RPMI7951 (cell line): ENCODE measurements at regions not wholly inside any gene's neighbourhood (a gene's known extent, or its start where the extent isn't known, plus 50 kb on each side); places are given as distances from the start of the nearest gene placed in this dataset.
"Not testable (repeated sequence)": the region's sequence is repeated elsewhere in the genome, so short reads cannot be mapped to it uniquely, and the experiment has no call there.

Experiments
- DNase-seq: peaks from one replicate; pipeline ENCODE4 v3.0.0-alpha.2; 2012; ENCODE audit warnings: low read depth

DNA sequence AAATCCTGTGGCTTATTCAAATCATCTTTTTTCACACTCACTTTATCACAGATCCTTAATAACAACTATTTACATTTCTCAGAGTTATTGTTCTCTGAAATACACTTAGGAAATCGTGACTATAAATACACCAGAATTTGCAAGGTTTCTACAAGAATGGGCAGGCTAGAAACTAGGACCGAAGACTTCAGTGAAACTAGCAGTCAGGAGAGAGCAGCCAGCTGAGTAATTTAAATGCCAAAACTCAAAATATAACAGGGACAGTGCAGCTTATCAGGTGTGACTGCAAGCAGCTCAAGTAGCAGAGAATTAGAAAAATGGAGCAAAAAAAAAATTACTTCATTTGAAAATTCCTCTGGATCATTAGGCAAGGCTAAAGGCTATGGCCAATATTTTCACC lies 719.3 kb upstream of the ZNF608 start:
- DNase-seq: no peak

- DNase-seq: no peak
Measured at GRCh38 chr5:125467222-125467621, 720.8 kb upstream of the ZNF608 start.

DNA sequence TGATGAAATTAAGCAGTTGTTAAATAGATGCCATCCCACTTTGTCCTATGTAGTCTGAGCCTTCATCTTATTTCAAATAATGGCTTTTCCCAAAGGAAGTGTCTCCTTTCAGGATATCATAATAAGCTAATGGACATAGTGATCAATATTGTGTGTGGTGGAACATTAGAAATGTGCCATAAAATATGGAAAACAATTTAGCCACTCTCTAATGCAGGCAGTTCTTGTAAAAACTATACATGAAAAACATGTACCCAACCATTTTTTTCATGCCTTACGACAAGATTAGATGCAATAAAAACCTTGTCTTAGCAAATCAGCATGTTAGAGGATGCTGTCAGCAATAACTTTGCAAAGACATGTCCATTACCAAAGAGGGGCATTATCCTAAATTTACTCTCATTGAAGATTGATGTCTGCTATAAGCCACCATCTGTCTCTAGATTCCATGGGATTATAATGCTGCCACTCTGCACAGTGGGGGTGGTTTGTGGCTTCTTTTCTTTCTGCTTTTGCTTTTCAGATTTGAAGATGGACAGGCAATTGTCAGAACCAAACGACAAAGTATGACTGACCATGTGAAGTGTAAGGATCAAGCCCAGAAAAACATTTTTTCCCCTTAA lies 724.0 kb upstream of the ZNF608 start:
- DNase-seq: no peak

DNA sequence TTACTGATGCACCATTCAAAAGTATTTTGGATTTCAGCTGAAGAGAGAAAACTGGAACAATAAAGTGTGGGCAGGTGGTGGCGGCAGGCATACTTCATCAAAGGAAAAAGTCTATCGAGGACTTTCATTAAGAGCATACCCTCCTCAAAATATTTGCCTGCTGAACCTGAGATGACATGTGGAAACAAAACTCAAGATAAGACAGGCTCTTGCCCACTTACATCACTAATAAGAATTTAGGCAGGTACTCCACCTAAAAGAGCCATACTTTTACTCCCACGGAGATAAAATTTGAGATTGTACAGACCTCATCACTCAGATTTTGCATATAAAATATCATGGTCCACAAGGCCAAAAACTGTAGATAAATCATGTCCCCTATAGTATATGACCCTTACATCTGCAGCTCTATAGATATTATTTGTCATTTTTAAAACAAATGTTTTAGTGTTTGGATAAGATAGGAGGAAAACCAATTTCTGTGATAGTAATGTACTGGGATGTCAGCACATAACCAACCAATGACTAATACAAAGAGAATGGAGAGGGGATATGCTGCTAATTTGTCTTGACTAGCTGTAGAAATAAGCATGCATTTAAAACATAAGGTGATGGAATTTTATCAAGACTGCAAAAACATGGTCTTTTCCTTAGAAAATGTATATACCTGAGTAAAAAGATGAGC lies 730.6 kb upstream of the ZNF608 start:
- peak; percentile 51 for DNase-seq

- DNase-seq: no peak
Measured at GRCh38 chr5:125477586-125477975, 731.1 kb upstream of the ZNF608 start.

GRCh38 chr5:125478599-125478998 lies 732.2 kb upstream of the ZNF608 start:
- DNase-seq: no peak

- peak; percentile 8 for DNase-seq
Measured at GRCh38 chr5:125480911-125481310, 734.5 kb upstream of the ZNF608 start.

DNA sequence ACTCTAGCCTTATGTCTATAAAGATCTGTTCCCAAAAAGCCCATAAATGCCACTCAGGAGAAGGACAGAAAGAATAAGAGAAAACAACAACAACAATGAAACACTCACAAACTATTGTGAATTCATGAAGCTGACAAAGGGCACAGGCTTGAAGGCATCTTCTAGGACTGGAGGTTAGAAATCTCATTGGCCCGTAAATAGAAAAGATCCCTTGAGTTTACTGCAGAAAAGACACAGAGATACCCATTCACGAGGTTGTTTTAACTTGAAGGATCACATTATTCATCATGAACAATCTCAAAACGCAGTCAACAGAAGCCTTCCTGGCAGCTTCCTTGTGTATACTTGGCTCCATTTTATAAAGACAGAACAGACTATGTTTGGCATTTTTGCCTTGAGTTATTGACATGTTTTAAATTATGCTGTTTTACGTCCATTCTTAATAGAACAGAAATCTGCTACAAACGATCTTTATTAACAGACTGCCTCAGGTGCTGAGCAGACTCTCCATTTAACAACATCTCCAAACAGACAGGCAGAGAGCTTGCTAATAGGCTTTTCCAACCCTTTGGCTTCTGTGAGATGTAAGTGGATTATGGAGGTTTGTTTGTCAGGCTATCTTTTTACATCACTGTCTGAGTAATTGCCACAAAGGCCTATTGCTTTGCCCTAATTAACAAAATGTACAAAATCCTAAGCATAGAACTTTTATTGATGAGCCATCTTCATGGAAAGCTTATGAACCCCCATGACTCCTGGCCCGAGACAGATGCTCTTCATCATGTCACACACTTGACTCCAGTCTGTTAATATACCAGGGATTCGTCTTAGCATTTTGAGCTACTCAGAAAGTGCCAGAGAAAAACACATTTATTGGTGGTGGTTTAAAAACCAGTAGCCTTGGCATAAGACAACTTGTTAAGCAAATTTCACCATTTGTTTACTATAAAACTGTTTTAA lies 735.3 kb upstream of the ZNF608 start:
- peak; percentile 28 for DNase-seq

- DNase-seq: no peak
Measured at GRCh38 chr5:125483609-125484008, 737.2 kb upstream of the ZNF608 start.

GRCh38 chr5:125484272-125484741 lies 737.9 kb upstream of the ZNF608 start:
- DNase-seq: peak; percentile 91

- DNase-seq: peak; percentile 99
Measured at GRCh38 chr5:125484742-125485641, 738.6 kb upstream of the ZNF608 start.

GRCh38 chr5:125485771-125486170 lies 739.3 kb upstream of the ZNF608 start:
- no peak for DNase-seq

DNA sequence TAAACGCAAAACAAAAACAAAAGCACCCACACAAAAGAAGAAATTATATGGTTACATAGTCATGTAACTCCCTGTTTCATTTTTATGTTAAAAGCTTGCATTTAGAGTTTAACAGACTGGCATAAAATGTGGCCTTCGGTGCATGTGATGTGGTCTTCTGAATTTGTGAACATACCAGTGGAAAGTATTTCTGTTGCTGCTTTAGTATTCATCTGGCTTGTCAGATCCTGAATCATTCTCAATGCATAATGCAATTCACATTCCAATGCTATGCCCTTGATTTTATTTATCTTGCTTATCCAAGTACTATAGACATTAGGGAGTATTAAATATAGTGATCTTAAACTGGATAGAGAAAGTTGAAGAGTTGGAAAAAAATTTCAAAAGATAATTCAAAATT lies 740.2 kb upstream of the ZNF608 start:
- DNase-seq: peak; percentile 61

DNA sequence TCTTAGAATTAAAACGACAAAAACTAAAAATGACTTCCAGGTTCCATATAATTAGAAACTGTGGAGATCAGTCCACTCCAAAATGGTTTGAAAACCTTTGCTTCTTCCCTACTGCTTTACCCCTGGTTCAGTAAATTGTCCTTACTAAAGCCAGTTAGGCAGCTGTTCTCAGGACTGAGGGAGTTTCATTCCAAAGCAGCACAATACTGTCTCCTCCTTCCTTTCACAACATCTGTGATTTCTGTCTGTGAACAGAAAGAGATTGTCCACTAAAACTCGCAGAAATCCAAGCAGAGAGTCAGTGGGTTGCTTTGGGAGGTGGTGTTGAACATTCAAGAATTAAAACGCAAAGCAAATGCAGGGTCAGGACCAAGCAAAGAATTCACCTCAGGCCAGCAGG lies 740.8 kb upstream of the ZNF608 start:
- DNase-seq: peak; percentile 34

DNA sequence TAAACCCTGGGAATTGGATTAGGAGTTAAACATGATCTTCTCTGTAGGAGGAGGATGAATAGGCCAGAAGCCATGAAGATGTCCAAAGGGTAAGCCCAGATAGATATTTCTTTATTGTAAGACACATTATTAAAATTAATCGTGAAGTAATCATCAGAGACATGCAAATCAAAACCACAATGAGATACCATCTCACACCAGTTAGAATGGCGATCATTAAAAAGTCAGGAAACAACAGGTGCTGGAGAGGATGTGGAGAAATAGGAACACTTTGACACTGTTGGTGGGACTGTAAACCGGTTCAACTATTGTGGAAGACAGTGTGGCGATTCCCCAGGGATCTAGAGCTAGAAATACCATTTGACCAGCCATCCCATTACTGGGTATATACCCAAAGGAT lies 741.2 kb upstream of the ZNF608 start:
- DNase-seq: not testable (repeated sequence)

- DNase-seq: no peak
Measured at GRCh38 chr5:125489146-125489545, 742.7 kb upstream of the ZNF608 start.

- no peak for DNase-seq
Measured at GRCh38 chr5:125491986-125492492, 745.6 kb upstream of the ZNF608 start.

DNA sequence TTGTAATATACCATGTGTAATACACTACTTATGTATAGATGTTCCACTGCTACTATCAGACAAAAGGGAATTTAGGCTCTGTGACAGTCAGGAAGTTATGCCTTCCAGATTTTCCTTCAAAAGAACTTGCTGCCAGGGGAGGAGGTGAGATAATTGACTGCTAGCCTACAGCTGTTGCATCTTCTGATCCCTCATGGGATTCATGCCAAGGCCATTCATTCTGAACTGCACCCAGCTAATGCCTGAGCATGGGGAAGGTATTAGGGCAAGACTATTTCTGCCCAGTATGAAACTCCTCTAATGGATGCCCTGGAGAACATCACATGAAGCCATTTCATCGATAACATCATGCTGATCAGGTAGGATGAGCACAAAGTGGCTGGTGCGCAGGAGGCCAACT lies 746.5 kb upstream of the ZNF608 start:
- DNase-seq: peak; percentile 28

DNA sequence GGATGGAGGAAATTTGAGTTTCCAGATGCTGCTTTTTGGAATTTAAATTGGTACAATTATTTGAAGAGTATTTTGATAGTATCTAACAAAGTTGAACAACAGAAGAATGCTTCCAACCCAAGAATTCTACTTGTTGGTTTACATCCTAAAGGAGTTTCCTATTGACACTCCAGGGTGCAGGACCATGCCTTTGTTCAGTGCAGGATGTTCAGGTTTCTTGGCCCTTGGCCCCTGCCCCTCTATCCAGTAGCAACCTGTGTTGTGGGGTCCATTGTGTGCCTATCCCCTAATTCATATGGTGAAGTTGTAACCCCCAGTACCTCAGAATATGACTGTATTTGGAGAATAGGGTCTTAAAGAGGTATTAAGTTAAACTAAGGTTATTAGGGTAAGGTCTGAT lies 750.0 kb upstream of the ZNF608 start:
- DNase-seq: no peak

- DNase-seq: no peak
Measured at GRCh38 chr5:125497651-125498050, 751.2 kb upstream of the ZNF608 start.

DNA sequence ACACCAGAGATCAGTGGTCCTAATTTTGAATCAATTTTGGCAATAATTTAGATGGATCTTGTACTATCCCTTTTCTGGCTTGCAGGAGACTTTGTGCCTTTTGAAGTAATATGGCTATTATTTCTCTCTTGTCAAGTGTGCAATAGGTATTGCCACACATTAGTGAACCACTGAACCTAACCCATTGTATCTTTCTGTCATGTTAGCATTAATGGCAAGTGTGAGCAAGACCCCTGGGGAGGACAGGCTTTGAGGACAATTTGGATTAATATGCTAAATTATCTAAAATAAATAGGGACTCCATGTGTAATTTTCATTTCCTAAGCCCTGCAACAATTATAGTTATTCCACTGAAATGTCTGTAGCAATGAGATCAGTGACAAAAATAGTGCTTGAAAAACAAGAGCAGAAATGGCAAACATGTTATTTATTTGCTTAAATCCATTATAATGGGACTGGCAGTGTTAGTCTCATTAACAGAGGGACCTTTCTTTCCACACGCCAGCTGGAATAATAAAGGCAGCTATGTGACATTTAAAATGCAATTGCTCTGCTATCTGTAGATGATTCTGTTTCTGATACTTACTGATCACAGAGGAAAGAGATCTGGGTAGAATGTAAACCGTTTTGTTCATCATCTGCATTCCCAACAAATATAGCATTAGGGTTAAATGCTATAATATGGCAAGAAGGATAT lies 753.3 kb upstream of the ZNF608 start:
- no peak for DNase-seq
